ENCODE measurements at regions not wholly inside any gene's neighbourhood (a gene's known extent, or its start where the extent isn't known, plus 50 kb on each side); places are given as distances from the start of the nearest gene placed in this dataset.
"Not testable (repeated sequence)": the region's sequence is repeated elsewhere in the genome, so short reads cannot be mapped to it uniquely, and the experiment has no call there.

- no peak for DNase-seq (ENCODE audit: low read depth)
Measured at GRCh38 chr18:22044474-22045220, 124.7 kb upstream of the GATA6 start.

DNA sequence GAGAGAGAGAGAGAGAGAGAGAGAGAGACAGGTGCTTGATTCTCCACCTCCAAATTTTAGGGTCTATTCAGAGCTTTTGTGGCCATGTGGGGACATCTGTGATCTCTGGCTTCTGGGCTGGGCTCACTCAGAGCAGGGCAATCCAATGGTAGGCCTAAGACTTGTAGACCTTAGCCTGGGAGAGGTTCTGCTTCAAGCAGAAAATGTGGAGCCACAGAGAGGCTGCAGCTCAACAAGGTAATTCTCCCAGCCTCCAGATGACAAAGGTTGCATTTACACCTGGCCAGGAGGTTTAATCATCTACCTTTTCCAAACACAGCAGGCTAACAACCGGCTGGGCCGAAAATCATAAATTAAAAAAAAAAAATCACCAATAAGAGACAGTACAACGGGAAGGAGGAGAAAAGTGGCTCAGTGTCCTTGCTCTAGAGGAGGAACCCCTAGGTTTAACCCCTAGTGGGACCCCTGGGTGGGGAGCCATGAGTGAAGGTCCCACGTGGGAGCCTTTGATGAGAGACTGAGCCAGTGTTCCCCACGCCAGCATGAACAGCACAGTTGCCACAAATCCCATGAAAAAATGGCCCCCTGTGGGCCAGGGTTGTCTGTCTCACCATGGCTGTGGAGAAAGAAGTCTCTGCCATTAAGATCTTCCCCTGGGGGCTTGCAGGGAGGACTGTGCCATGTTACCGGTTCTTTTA, 124.0 kb upstream of the GATA6 start:
- no peak for DNase-seq (ENCODE audit: low read depth)

DNA sequence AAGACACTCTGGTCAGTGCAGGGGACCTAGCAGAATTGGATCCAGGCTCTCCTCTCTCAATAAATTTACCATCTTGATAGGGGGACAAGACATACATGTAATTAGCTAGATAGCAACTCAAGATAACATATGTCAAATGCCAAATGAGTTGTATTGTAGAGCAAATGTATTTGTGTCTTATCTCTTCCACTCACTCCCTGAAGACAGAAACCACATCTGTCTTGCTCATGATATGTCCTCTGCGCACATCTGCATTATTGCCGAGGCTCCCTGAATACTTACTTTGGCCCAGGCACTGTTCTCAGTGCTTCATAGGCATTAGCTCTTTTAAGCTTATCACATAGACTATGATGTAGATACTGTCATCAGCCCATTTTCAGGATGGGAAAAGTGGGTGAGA, 122.9 kb upstream of the GATA6 start:
- DNase-seq (ENCODE audit: low read depth) = no peak

GRCh38 chr18:22047485-22047884, 121.9 kb upstream of the GATA6 start:
- no peak for DNase-seq (ENCODE audit: low read depth)

DNA sequence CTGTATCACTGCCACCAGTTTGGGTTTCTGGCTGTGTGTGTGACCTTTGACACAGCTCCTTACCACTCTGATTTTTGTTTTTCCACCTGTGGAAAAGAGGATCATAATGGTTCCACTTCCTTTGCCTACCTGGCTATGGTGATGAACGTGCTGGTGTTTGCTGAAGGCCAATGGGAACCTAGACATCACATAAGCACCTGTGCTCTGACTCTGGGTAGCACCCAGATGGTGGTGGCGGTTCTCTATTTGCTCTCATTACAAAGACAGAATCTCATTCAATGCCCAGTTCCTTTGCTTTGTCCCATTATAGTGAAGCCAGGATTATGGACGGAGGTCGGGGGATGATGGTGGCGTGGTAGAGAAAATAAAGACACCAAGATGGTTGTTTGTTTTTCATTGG, 121.2 kb upstream of the GATA6 start:
- DNase-seq (ENCODE audit: low read depth) = no peak

DNA sequence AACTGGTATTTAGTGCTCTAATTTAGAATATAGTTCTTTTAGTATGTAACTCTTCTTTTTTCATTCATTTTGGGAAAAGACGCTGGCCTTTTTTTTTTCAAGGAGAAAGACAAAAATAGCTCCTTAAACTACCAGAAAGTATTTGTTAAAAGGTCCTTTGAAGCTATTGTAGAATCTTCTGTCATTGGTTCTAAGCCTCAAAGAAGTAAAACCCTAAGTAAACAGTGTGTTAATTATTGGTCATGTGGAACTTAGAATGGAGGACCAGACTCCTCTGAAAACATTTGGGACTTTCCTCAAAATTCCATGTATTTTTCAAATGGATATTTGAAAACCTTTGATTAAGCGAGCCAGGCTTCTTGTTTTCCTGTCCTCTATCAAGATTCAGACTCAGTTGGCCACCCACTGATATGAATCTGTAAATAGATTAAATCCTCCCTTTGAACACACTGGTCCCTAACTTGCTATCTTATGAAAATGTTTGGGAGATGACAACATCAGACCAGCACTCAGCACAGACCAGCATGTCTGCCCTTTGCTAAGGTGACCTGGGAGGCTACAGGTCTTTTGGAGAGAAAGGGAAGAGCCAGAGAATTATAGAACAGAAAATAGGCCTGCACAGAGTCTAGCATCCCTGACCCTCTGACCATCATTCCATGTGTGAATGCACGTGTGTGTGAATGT, 120.3 kb upstream of the GATA6 start:
- no peak for DNase-seq (ENCODE audit: low read depth)

- DNase-seq (ENCODE audit: low read depth) = no peak
Measured at GRCh38 chr18:22052405-22053105, 116.8 kb upstream of the GATA6 start.

GRCh38 chr18:22055466-22056238, 113.7 kb upstream of the GATA6 start:
- no peak for DNase-seq (ENCODE audit: low read depth)

- DNase-seq (ENCODE audit: low read depth) = no peak
Measured at GRCh38 chr18:22056950-22057349, 112.4 kb upstream of the GATA6 start.

- DNase-seq (ENCODE audit: low read depth) = no peak
Measured at GRCh38 chr18:22057908-22058527, 111.4 kb upstream of the GATA6 start.

DNA sequence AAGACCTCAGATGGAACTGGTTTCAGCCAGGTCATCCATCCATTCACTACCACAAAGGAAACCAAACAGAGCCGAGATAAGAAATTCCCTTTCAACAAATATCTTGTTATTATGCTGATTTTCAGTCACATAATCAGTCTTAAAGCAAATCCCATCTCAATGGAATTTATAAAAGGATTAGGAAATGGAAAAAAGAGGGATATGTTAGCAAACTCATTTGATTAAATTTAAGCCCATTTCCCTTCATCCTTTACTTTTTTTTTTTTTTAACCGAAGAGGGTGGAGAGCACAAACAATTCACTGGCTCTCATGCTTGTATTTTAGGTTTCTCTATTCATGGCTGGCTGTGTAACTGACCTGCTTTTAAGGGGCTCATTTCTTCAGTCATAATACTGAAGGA, 109.0 kb upstream of the GATA6 start:
- DNase-seq (ENCODE audit: low read depth) = no peak

DNA sequence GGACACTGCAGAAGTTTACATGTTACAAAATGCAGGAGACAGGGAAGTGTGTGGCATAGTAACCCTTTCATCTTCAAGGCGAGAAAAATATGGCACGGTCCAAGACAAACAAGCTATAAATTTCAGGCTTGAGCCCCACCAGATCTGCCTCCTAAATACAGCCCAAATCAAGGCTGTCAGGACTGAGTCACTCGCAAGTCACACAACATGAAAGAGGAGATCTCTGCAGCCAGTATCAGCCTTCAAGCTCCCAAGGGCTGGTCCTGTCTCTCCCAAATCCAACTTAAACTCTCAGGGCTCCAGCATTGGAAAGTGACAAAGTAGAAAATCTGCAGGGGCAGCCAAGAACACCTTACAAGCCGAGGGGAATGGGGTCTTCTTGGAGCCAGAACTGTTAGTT, 106.3 kb upstream of the GATA6 start:
- DNase-seq (ENCODE audit: low read depth) = no peak

DNA sequence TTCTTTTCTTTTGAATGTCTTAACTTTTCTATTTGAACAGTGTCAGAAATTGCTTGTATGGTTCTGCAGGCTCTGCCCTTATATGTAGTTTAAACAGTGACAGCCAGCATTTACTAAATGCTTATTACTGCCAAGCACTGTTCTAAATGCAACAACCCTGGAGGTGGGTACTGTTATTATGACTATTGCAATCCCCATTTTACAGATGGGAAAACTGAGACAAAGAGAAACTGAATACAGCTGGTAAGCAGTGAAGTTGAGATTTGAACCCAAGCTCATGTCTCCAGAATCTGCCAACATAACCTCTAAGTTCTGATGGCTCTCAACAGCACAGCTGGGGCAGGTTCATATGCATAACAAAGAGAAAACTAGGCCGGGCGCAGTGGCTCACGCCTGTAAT, 105.7 kb upstream of the GATA6 start:
- no peak for DNase-seq (ENCODE audit: low read depth)

DNA sequence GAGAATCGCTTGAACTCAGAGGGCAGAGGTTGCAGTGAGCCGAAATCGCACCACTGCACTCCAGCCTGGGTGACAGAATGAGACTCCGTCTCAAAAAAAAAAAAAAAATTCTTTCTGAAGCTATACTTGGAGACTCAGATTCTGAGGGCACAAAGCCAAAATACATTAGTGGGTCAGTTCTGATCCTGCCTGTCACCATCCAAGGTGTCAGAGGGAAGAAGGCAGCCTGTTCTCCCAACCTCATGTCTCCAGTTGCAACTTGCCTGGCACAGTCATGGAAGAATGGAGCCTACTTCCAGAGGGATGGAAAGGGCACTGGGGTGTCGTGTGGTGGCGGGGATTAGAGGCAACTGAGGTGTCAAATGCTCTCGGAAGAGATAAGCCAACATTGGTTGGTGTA, 104.8 kb upstream of the GATA6 start:
- no peak for DNase-seq (ENCODE audit: low read depth)

DNA sequence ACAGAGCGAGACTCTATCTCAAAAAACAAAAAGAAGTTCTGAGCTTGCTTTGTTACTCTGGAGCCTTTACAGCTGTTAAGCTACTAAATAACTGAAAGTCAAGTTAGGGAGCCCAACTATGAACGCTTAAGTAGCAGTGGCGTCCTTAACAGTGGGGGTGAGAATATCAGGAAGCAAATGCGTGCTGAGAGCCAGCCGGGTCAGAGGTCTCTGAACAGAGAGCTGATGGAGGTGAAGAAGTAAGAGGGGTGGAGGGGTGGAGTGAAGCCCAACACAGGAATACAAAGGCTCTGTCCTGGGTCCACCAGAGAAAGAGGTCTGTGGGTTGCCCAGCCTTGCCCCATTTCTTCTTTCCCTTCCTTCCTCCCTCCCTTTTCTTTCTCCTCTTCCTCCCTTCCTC, 104.1 kb upstream of the GATA6 start:
- DNase-seq (ENCODE audit: low read depth) = no peak

- no peak for DNase-seq (ENCODE audit: low read depth)
Measured at GRCh38 chr18:22066083-22066485, 103.3 kb upstream of the GATA6 start.

DNA sequence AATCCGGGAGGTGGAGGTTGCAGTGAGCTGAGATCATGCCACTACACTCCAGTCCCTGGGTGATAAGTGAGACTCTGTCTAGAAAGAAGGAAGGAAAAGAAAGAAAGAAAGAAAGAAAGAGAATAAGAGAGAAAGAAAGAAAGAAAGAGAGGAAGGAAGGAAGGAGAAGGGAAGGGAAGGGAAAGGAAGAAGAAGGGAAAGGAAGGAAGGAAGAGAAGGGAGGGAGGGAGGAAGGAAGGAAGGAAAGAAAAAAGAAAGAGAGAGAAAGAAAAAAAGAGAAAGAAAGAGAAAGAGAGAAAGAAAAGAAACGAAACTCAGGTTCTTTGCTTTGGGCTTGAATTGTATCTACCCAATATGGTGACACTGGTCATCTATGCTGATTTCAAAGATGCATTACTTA, 102.3 kb upstream of the GATA6 start:
- no peak for DNase-seq (ENCODE audit: low read depth)

GRCh38 chr18:22067682-22068081, 101.7 kb upstream of the GATA6 start:
- no peak for DNase-seq (ENCODE audit: low read depth)

DNA sequence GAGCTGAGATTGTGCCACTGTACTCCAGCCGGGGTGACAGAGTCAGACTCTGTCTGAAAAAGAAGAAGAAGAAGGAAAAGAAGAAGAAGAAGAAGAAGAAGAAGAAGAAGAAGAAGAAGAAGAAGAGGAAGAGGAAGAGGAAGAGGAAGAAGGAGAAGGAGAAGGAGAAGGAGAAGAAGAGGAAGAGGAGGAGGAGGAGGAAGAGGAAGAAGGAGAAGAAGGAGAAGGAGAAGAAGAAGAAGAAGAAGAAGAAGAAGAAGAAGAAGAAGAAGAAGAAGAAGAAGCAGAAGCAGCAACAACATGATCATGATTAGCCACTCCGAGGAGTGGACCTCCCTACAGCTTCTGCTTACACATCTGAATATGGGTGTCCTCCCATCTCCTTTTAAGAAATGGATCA, 100.6 kb upstream of the GATA6 start:
- DNase-seq (ENCODE audit: low read depth) = not testable (repeated sequence)

GRCh38 chr18:22069916-22070315, 99.5 kb upstream of the GATA6 start:
- DNase-seq (ENCODE audit: low read depth) = no peak

- no peak for DNase-seq (ENCODE audit: low read depth)
Measured at GRCh38 chr18:22073411-22073810, 96.0 kb upstream of the GATA6 start.
